Superior temporal gyrus (tissue), 1 donor: ENCODE measurements at regions not wholly inside any gene's neighbourhood (a gene's known extent, or its start where the extent isn't known, plus 50 kb on each side); places are given as distances from the start of the nearest gene placed in this dataset.
"Not testable (repeated sequence)": the region's sequence is repeated elsewhere in the genome, so short reads cannot be mapped to it uniquely, and the experiment has no call there.

Experiments used
- DNase-seq: peaks from one replicate; pipeline ENCODE4 v3.0.0-alpha.2; 2016; ENCODE audit errors: extremely low spot score

GRCh38 chr20:33908336-33908735, 85.4 kb upstream of the RALY start:
- DNase-seq = no peak

- no peak for DNase-seq
These were observed 84.8 kb upstream of the RALY start for GRCh38 chr20:33908868-33909267.

- no peak for DNase-seq
These were observed 84.3 kb upstream of the RALY start for GRCh38 chr20:33909331-33909921.

GRCh38 chr20:33910056-33910455, 83.7 kb upstream of the RALY start:
- DNase-seq = no peak

- no peak for DNase-seq
These were observed 83.0 kb upstream of the RALY start for GRCh38 chr20:33910529-33911327.

- DNase-seq = no peak
These were observed 78.8 kb upstream of the RALY start for GRCh38 chr20:33914919-33915318.

GRCh38 chr20:33915726-33916331, 77.9 kb upstream of the RALY start:
- no peak for DNase-seq

GRCh38 chr20:33916768-33917167, 76.9 kb upstream of the RALY start:
- DNase-seq = no peak

- DNase-seq = no peak
These were observed 75.7 kb upstream of the RALY start for GRCh38 chr20:33917831-33918525.

GRCh38 chr20:33918662-33919061, 75.0 kb upstream of the RALY start:
- DNase-seq = no peak

- DNase-seq = no peak
These were observed 74.1 kb upstream of the RALY start for GRCh38 chr20:33919653-33920052.

- no peak for DNase-seq
These were observed 71.5 kb upstream of the RALY start for GRCh38 chr20:33922224-33922623.

GRCh38 chr20:33923740-33924139, 70.0 kb upstream of the RALY start:
- DNase-seq = no peak

- DNase-seq = no peak
These were observed 67.8 kb upstream of the RALY start for GRCh38 chr20:33925867-33926266.

GRCh38 chr20:33926425-33926824, 67.3 kb upstream of the RALY start:
- no peak for DNase-seq

GRCh38 chr20:33927724-33928123, 66.0 kb upstream of the RALY start:
- no peak for DNase-seq

GRCh38 chr20:33929917-33930316, 63.8 kb upstream of the RALY start:
- no peak for DNase-seq

GRCh38 chr20:33933469-33933909, 60.2 kb upstream of the RALY start:
- DNase-seq = peak; percentile 86

GRCh38 chr20:33936656-33937055, 57.1 kb upstream of the RALY start:
- no peak for DNase-seq

GRCh38 chr20:33939031-33939430, 54.7 kb upstream of the RALY start:
- not testable (repeated sequence) for DNase-seq

GRCh38 chr20:33940666-33941065, 53.0 kb upstream of the RALY start:
- no peak for DNase-seq
